Endothelial cell of hepatic sinusoid (primary cell): ENCODE measurements at regions not wholly inside any gene's neighbourhood (a gene's known extent, or its start where the extent isn't known, plus 50 kb on each side); places are given as distances from the start of the nearest gene placed in this dataset.
"Not testable (repeated sequence)": the region's sequence is repeated elsewhere in the genome, so short reads cannot be mapped to it uniquely, and the experiment has no call there.

Experiments
- in situ Hi-C: cut with HindIII; loops from 2 replicates; pipeline ENCODE4 v1.10.0; 2017; ENCODE audit warnings: low sequenced_read_pairs

- in situ Hi-C loops = no loop called here
These were observed 378.9 kb downstream of the DLEU7 start for GRCh38 chr13:50464349-50465251.

GRCh38 chr13:50466456-50466855 is 377.0 kb downstream of the DLEU7 start:
- in situ Hi-C loops = no loop called here

DNA sequence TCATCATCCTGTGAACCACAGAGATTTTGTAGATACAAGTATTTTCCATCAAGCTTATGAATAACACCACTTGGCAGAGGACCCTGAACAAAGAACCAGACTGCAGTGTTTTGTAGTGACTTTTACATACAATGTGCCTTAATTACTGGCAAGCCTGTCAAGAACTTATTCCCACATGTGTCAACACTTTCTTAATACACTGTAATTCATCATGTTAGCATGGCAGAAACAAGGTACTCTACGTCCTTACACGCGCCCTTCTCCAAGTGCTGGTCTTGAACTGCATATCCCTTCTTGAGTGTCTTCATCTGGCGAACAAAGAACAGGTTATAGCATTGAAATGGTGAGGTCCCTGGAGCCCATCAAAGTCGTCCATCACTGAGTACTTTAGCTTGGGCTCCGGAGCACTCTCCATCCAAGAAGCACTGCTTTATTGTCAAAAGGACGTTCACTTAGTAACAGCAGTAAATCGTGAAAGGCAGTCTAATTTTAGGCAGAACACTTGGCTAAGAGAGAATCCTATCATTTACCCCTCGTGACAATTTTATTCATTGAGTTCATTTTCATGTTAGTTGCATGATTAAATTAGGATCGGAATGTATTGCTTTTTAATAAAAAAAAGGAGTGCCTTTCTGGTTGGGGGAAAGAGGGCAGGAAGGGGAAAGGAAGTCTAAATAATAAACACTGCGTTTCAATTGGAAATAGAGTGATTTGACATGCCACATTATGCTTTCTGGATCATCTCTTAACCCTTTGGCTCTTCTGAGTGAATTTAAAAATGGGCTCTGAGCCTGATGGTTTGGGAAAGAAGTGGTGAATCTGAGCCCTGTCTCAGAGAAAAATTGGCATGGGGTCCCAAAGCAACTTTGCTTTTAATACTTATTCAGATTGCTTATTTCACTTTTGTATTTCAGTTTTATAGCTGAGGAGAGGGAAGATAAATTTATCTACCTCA is 376.1 kb downstream of the DLEU7 start:
- in situ Hi-C loops = no loop called here

DNA sequence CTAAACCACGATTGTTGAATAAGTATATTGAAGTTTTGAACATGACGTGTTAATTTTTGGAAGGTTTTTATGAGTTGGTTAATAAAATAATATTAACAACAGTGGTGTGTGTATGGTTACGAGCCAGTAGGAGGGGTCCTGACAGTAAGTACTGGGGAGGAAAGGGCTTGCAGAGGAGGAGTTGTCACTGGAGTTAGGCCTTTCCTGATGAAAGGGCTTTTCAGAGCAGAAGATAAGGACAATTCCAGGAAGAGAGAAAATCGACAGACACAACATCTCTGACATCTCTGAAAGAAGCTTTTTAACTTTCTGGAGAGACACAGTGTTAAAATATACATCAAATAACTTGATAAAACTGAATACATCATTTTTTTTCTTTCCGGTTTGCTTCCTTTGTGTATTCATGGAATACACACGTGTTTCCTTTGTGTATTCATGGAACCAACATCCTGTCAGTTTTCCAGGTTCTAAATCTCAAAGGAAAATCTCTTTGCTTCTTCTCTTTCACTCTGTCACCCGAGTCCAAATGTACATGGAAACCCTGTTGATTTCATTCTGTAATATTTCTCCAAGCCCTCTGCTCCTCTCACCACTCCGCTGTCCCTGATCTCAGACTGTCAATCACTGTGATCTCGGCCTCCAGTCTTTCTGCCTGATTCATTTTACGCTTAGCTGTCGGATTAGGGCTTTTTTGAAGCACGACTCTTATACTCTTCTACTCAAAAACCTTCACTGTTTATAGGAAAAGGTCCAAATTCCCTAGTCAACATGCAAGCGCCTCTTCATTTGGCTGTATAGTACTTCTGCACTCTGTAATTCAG is 374.4 kb downstream of the DLEU7 start:
- in situ Hi-C loops = no loop called here

- in situ Hi-C loops = not testable (repeated sequence)
These were observed 370.4 kb downstream of the DLEU7 start for GRCh38 chr13:50473050-50473449.

DNA sequence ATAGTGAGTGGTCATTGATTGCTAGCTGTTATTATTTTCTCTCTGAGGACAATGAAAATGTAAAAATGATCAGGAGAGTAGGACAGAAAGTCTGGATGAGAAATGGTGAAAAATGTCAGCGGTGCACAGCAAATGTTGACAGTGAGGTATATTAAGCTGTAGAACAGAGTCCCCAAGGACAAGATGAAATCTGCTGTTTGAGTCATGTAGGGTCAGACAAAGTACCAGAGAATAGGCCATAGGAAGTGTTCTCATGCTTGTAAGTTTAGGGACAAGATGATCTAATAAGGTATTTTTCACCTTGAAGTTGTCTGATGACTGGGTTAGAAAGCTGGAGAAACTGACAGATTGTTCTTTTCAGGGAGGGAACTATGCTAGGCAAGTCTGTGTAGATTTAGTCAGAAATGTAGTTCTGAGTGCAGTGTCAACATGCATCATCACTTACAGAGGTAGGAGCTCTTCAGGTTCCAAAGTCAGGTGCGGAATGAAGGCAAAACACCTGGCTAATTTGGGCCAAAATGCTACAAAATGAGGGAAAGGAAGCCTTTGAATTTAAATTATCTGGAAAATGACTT is 369.3 kb downstream of the DLEU7 start:
- in situ Hi-C loops = no loop called here

- in situ Hi-C loops = no loop called here
These were observed 366.8 kb downstream of the DLEU7 start for GRCh38 chr13:50476577-50477285.

- in situ Hi-C loops = no loop called here
These were observed 361.6 kb downstream of the DLEU7 start for GRCh38 chr13:50481936-50482335.

DNA sequence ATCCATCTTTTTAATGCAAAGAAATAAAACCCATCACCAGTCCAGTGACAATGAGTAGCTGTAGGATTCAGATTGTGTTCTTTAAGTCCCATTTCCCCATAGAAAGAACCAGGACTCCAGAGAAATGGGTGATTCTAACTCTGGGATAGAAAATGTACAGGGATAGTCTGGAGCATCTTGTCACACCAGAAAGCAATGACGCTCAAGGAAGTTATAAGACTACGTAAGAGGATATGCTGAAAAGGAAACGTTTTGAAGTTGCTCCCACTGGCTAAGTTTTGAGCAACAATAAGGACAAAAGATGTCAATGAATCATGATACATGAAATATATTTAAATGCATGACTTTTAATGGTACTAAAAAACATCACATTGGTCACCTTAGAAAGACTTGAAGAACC is 360.1 kb downstream of the DLEU7 start:
- in situ Hi-C loops = no loop called here

DNA sequence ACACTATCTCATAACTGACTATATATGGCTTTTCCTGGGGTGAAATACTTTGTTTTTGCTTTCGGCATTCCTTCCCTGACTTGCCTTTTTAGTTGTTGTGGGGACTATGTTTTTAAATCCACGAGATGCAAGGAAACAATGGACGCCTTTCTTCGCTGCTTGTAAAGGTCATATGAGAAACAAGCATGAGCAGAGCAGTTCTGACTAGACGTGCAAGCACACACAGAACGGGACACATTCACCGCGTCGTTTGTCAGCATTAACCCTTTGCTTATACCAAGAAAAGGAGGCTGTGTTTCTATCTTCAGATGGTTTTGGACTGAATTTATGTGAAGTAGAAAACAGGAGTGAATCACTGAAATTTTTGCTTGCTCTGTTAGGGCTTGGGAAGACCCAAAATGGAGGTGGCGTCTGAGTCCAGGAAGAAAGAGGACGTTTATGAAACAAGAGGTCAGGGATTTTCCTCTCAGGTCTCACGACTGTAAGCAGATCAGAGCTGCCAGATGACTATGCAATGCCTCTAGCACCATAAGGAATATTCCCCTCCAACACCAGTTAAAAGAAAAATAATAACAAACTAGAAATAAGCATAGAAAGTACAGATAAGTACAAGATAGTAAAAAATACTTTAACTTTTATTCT is 358.9 kb downstream of the DLEU7 start:
- in situ Hi-C loops = no loop called here

GRCh38 chr13:50485979-50486935 is 357.2 kb downstream of the DLEU7 start:
- in situ Hi-C loops = no loop called here

GRCh38 chr13:50493683-50494082 is 349.8 kb downstream of the DLEU7 start:
- in situ Hi-C loops = no loop called here

DNA sequence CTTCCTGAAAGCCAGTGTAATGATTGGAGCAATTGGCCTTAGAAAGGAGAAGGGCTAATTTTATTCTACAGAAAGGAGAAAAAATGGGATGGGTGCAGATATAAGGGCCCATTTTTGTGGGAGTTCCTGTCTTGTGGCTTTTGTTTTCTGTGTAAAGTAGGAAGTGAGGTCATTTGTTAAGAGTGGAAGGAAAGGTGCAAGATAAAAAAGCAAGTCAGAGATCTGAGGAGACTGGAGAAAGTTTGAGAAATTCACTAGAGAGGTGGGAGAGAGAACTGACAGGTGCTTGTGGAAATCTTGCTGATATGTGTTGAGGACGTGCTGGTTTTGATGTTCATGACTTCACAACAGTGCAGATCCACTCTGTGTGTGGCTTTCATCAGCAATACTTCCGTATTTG is 349.4 kb downstream of the DLEU7 start:
- in situ Hi-C loops = no loop called here

- in situ Hi-C loops = not testable (repeated sequence)
These were observed 340.3 kb downstream of the DLEU7 start for GRCh38 chr13:50503212-50503611.

DNA sequence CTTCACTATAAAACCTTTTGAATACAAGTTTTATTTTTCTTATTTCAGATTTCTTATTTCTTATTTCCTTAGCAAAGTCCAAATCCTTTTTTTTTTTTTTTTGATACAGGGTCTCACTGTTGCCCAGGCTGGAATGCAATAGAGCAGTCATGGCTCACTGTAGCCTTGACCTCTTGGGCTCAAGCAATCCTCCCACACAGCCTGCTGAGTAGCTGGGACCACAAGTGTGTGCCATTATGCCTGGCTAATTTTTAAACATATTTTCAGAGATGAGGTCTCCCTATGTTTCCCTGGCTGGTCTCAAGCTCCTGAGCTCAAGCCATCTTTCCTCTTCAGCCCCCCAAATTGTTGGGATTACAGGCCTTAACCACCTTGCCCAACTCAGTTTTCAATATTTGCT is 334.3 kb downstream of the DLEU7 start:
- in situ Hi-C loops = no loop called here

- in situ Hi-C loops = no loop called here
These were observed 333.6 kb downstream of the DLEU7 start for GRCh38 chr13:50509771-50510441.

DNA sequence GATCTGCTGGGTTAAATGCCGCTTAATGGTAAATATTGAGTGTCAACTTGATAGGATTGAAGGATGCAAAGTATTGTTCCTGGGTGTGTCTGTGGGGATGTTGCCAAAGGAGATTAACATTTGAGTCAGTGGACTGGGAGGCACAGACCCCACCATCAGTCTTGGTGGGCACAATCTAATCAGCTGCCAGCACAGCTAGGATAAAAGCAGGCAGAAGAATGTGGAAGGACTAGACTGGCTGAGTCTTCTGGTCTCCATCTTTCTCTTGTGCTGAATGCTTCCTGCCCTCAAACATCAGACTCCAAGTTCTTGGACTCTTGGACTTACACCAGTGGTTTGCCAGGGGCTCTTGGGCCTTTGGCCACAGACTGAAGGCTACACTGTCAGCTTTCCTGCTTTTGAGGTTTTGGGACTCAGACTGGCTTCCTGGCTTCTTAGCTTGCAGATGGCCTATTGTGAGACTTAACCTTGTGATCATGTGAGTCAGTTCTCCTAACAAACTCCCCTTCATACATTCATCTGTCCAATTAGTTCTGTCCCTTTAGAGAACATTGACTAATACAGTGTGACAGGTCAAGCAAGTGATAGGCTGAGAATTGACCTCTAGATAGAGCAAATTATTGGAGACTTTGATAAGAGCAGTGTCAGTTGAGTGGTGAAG is 332.5 kb downstream of the DLEU7 start:
- in situ Hi-C loops = not testable (repeated sequence)
